ENCODE measurements at regions not wholly inside any gene's neighbourhood (a gene's known extent, or its start where the extent isn't known, plus 50 kb on each side); places are given as distances from the start of the nearest gene placed in this dataset.
"Not testable (repeated sequence)": the region's sequence is repeated elsewhere in the genome, so short reads cannot be mapped to it uniquely, and the experiment has no call there.

GRCh38 chrX:120752431-120753082, 122.7 kb upstream of the C1GALT1C1 start:
- no peak for DNase-seq

- DNase-seq, result no peak
Measured at GRCh38 chrX:120751683-120752082, 121.8 kb upstream of the C1GALT1C1 start.

GRCh38 chrX:120750381-120750780, 120.5 kb upstream of the C1GALT1C1 start:
- no peak for DNase-seq

GRCh38 chrX:120749141-120749846, 119.4 kb upstream of the C1GALT1C1 start:
- DNase-seq, result no peak

GRCh38 chrX:120746153-120746552, 116.3 kb upstream of the C1GALT1C1 start:
- DNase-seq, result no peak

GRCh38 chrX:120742946-120743665, 113.3 kb upstream of the C1GALT1C1 start:
- DNase-seq, result no peak

GRCh38 chrX:120741452-120741851, 111.6 kb upstream of the C1GALT1C1 start:
- no peak for DNase-seq

- no peak for DNase-seq
Measured at GRCh38 chrX:120740072-120740471, 110.2 kb upstream of the C1GALT1C1 start.

- DNase-seq, result no peak
Measured at GRCh38 chrX:120739300-120739699, 109.4 kb upstream of the C1GALT1C1 start.

- no peak for DNase-seq
Measured at GRCh38 chrX:120736989-120737388, 107.1 kb upstream of the C1GALT1C1 start.

GRCh38 chrX:120735966-120736365, 106.1 kb upstream of the C1GALT1C1 start:
- DNase-seq, result no peak

GRCh38 chrX:120732879-120733278, 103.0 kb upstream of the C1GALT1C1 start:
- no peak for DNase-seq

- DNase-seq, result no peak
Measured at GRCh38 chrX:120732461-120732860, 102.6 kb upstream of the C1GALT1C1 start.

GRCh38 chrX:120731386-120731785, 101.5 kb upstream of the C1GALT1C1 start:
- no peak for DNase-seq

GRCh38 chrX:120729506-120730255, 99.8 kb upstream of the C1GALT1C1 start:
- DNase-seq, result not testable (repeated sequence)

- no peak for DNase-seq
Measured at GRCh38 chrX:120727911-120728310, 98.1 kb upstream of the C1GALT1C1 start.

- DNase-seq, result no peak
Measured at GRCh38 chrX:120727452-120727851, 97.6 kb upstream of the C1GALT1C1 start.

- DNase-seq, result no peak
Measured at GRCh38 chrX:120726294-120726693, 96.4 kb upstream of the C1GALT1C1 start.

GRCh38 chrX:120725874-120726273, 96.0 kb upstream of the C1GALT1C1 start:
- no peak for DNase-seq

GRCh38 chrX:120719622-120720021, 89.8 kb upstream of the C1GALT1C1 start:
- no peak for DNase-seq

GRCh38 chrX:120718969-120719368, 89.1 kb upstream of the C1GALT1C1 start:
- DNase-seq, result no peak

- not testable (repeated sequence) for DNase-seq
Measured at GRCh38 chrX:120702337-120702736, 72.5 kb upstream of the C1GALT1C1 start.

GRCh38 chrX:120697053-120697452, 67.2 kb upstream of the C1GALT1C1 start:
- DNase-seq, result peak; percentile 59
